Erythroblast (primary cell): ENCODE measurements at regions not wholly inside any gene's neighbourhood (a gene's known extent, or its start where the extent isn't known, plus 50 kb on each side); places are given as distances from the start of the nearest gene placed in this dataset.

Source experiments
- GATA1 ChIP-seq: IDR thresholded peaks from 2 replicates; pipeline ENCODE4 v1.6.1; 2011; ENCODE audit warnings: low read depth, mild to moderate bottlenecking, control low read depth, low read length, moderate library complexity
- POLR2A ChIP-seq: IDR thresholded peaks from 2 replicates; pipeline ENCODE4 v1.6.1; 2011; ENCODE audit warnings: mild to moderate bottlenecking, low read length

- no peak for TF ChIP-seq POLR2A
- TF ChIP-seq GATA1 = no peak
These were observed 96.4 kb upstream of the IQCM start for GRCh38 chr4:149912000-149912399.
